Epithelial cell of prostate (primary cell): ENCODE measurements at regions not wholly inside any gene's neighbourhood (a gene's known extent, or its start where the extent isn't known, plus 50 kb on each side); places are given as distances from the start of the nearest gene placed in this dataset.
"Not testable (repeated sequence)": the region's sequence is repeated elsewhere in the genome, so short reads cannot be mapped to it uniquely, and the experiment has no call there.

Experiments used
- DNase-seq: peaks from one replicate; pipeline ENCODE4 v3.0.0-alpha.2; 2011; ENCODE audit warnings: low read depth, low spot score
- H3K27ac ChIP-seq: fragments of 450-650 bp; 2 replicates; pipeline ENCODE4 v1.5.1; 2017; ENCODE audit warnings: mild to moderate bottlenecking

- DNase-seq, result no peak
- no peak overlapping the region for H3K27ac ChIP-seq
Observed at GRCh38 chr12:74595696-74596095, 58.1 kb downstream of the ATXN7L3B start.

GRCh38 chr12:74598819-74599218 is 61.2 kb downstream of the ATXN7L3B start:
- no peak overlapping the region for H3K27ac ChIP-seq
- DNase-seq, result no peak

DNA sequence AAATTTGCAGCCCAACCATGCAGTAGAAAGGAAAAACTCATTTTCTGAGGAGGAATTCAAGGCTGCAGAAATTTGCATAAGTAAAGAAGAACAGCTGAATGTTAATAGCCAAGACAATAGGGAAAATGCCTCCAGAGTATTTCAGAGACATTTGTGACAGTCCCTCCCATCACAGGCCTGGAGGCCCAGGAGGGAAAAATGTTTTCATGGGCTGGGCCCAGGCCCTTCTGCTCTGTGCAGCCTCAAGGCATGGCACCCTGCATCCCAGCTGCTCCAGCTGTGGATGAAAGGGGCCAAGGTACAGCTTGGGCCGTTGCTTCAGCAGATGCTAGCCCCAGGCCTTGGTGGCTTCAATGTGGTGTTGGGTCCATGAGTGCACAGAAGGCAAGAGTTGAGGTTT is 62.3 kb downstream of the ATXN7L3B start:
- no peak overlapping the region for H3K27ac ChIP-seq
- DNase-seq, result no peak

- DNase-seq, H3K27ac ChIP-seq: not testable (repeated sequence)
Observed at GRCh38 chr12:74600817-74601216, 63.2 kb downstream of the ATXN7L3B start.

DNA sequence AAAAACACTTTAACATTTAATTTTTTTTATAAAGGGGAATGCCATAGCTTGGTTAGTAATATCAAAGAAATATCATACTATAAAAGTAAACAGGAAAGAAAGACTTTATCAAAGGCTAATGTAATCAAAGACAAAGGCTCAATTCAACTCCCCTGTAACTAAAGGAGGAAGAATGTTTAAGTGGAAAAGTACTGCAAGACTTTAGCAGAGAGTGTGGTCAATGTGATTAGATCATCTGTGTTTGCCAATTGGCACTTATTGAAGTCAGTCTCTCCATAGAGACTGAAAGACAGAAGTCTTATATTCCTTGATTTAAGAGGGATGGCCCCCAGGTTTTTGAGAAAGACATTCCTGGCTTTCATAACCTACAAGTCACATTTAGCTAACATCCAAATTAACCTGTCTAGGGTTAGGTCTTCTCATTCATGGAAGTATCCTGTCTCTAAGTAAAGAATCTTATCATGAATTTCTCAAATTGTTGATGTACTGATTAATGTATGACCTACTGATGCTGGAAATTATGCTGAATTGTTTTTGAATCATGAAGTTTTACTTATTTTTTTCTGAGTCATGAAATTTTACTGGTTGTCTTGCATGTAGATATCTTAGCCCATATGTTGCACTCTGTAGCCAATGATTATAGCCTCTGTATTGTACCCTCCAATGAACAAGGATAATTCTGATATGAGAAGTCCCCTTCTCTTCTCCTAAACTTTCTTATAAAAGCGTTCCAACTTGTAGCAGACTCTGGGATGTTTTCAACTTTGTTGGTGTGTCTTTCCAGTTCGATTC is 65.4 kb downstream of the ATXN7L3B start:
- DNase-seq, result no peak
- no peak overlapping the region for H3K27ac ChIP-seq

DNA sequence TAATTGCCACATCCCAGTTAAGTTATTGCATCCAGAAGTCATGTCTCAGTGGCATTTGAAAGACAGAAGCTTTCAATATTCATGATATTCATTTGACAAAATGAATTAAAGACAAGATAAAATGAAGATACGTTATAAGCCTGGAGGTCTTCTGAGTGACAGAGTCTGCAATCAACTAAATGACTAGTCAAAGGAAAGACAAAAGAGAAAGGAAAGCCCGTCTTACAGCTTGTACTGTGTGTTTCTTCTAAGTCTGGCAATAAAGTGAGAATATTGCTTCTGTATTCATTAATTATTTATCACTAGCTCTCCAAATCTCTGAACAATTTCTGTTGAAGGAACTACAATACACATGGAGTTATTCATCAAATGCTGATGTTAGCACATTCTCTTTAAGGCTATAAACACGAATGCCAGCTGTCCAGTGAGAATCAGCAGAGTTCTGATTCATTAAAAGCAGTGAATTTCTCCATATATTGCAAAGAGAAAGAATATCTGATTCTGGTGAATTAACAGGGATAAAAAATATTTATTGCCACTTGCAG is 70.7 kb downstream of the ATXN7L3B start:
- DNase-seq, result no peak
- H3K27ac ChIP-seq, result no peak overlapping the region

- H3K27ac ChIP-seq, result no peak overlapping the region
- no peak for DNase-seq
Observed at GRCh38 chr12:74610711-74611110, 73.1 kb downstream of the ATXN7L3B start.

DNA sequence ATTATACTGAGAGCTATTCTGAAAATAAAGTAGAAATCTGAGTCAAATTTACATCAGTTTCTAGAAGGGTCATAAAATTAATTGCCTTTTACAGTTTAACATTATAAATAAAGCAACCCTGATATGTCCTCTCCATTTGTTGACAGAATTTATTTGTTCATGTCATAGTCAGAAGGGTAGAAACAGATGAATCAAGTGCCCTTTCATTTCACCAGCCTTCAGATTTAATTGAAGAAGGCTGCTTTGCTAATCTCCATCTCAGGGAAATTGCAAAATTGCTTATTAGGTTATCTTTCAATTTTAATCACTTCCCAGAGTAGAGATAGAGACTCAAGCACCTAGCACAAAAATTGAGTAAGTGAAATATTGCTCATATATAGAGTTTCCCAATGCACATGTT is 76.8 kb downstream of the ATXN7L3B start:
- H3K27ac ChIP-seq, result no peak overlapping the region
- DNase-seq, result no peak

DNA sequence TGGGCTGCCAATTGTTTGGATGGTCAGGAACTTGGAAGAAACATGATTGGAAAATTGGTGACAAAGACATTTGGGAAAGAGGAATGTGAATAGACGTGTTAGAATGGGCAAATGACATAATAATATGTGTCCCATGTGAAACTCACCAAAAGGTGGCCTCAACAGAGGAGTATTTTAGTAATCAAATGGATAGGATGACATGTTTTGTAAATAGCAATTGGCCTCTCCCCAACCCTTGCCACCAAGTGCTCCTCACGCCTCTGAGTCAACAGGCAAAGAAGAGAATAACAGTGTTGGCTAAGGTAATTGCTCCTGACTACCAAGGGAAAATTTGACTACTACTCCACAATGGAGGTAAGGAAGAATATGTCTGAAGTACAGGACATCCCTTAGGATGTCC is 81.4 kb downstream of the ATXN7L3B start:
- no peak overlapping the region for H3K27ac ChIP-seq
- no peak for DNase-seq

- no peak for DNase-seq
- no peak overlapping the region for H3K27ac ChIP-seq
Observed at GRCh38 chr12:74619884-74620283, 82.2 kb downstream of the ATXN7L3B start.

- no peak overlapping the region for H3K27ac ChIP-seq
- DNase-seq, result no peak
Observed at GRCh38 chr12:74620921-74621320, 83.3 kb downstream of the ATXN7L3B start.

DNA sequence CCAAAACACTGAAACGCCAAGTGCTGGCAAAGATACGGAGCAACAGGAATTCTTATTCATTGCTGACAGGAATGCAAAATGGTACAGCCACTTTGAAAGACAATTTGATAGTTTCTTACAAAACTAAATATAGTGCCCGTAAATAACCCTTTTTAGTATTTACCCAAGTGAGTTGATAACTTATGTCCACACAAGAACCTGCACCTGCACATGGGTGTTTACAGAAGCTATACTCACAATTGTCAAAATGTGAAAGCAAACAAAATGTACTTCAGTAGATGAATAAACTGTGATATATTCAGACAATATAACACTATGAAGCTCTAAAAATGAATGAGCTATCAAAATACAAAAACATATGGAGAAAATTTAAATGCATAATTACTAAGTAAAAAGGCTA is 86.6 kb downstream of the ATXN7L3B start:
- no peak for DNase-seq
- no peak overlapping the region for H3K27ac ChIP-seq

GRCh38 chr12:74626397-74626796 is 88.8 kb downstream of the ATXN7L3B start:
- H3K27ac ChIP-seq, result no peak overlapping the region
- DNase-seq, result no peak

DNA sequence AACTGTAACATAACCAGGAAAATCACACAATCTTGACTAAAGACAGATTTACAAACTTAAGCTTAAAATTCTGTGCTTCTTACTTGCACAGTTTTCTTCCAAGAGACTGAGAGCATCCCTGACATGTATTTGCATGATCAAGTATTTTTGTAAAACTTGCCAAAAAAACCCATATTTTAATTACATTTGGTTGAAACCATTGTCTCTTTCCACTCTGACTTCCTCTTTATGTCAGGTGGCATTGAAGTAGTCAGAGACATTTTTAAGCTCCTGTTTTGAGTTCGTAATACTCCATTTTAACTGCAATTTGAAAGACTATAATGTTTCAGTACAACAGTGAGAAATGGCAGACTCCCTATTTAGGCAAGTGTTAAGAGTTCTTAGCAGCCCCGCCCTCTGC is 103.6 kb downstream of the ATXN7L3B start:
- DNase-seq, result no peak
- H3K27ac ChIP-seq, result no peak overlapping the region

GRCh38 chr12:74641694-74642093 is 104.1 kb downstream of the ATXN7L3B start:
- H3K27ac ChIP-seq, result no peak overlapping the region
- DNase-seq, result no peak

DNA sequence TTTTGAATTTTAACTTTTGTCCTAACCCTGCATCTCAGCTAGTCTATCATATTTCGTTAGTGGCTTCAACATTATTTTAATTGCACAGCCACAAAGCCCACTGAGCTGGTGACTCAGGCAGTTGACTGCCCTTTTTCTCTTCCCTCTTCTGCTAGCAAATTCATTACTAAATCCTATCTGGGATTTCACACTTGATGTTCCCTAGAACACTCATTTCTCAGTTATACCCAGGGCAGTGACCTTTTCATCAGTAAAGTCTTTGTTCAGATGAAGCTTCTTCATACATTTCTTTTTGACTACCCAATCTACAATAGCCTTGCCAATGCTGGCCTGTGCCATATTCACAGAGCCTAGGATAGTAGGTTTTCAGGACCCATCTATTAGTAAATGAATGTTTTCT is 107.0 kb downstream of the ATXN7L3B start:
- no peak for DNase-seq
- H3K27ac ChIP-seq, result no peak overlapping the region

DNA sequence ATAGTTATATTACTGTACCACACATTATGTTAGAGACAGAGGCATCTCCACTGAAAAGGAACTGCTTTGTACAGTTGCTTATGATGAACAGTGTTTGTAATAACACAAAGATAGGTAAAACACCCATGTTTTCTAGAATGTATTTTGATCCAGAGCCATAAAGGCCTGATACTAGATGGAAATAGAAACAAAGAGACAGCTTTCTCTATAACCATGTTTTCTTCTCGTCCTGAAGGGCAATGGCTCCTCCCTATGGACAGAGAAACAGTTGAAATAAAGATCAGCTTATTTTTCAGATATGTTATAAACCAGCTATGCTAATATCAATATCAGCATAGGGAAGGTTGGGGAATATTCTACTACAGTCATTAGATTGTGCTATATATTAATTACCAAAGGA is 109.2 kb downstream of the ATXN7L3B start:
- DNase-seq, result no peak

DNA sequence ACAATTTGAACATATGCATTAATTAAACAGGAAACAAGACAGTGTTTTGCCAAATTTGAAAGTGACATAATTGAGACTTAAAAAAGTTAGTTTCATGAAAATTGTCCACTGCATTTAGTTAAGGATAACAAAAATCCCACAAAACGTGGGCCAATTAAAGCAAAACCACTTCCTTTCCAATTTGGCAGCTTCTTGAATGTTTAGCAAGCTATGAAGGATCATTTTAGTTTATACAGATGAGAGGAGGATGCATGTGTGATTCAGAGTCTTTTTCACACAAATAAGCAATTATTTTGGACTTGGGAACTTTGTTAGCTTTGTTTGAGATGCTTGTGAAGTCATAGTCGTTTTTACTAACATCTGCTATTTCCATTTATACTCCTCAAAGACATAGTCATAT is 109.6 kb downstream of the ATXN7L3B start:
- DNase-seq, result no peak
- no peak overlapping the region for H3K27ac ChIP-seq

More for the DNA sequence above, 109.2 kb downstream of the ATXN7L3B start:
- no peak overlapping the region for H3K27ac ChIP-seq

GRCh38 chr12:74656251-74656650 is 118.6 kb downstream of the ATXN7L3B start:
- no peak for DNase-seq
- no peak overlapping the region for H3K27ac ChIP-seq

DNA sequence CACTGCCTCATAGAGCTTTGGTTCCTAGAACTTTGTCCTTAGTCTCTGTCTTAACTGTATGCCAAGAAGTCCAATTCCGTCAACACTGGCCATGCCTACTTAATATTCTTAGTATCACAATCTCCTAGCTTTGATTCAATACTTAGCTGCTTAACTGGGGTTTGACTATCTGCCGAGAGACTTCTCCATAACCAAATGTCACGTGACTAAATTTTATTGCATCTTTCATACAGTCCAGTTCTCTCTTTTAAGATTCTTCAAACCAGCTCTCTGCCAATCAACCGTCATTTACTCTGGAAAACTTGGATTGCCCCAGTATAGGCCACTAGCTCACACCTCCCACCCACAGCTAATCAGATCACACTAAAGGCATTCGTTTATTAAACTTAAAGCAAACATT is 122.8 kb downstream of the ATXN7L3B start:
- H3K27ac ChIP-seq, result no peak overlapping the region
- no peak for DNase-seq

- H3K27ac ChIP-seq, result no peak overlapping the region
- no peak for DNase-seq
Observed at GRCh38 chr12:74663958-74664357, 126.3 kb downstream of the ATXN7L3B start.

DNA sequence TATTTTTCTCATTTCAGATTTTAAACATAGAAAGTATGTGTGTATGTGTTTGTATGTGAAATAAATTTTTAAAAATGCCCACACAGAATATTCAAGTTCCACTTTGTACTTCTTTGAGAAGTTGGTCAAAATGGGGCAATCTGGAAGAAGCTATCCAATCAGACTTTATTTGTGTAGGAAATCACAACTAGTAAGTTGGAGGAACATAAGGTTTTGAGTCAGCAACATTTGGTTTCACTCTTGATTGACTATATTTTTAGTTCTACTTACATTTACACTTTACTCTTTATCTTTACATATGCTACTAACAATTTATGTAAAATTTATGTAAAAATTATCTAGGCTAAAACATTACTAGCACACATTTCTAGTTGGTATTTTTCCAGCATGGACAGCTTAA is 128.1 kb downstream of the ATXN7L3B start:
- no peak for DNase-seq
- no peak overlapping the region for H3K27ac ChIP-seq
